ENCODE measurements at regions not wholly inside any gene's neighbourhood (a gene's known extent, or its start where the extent isn't known, plus 50 kb on each side); places are given as distances from the start of the nearest gene placed in this dataset.

- Histone ChIP-seq H3K4me1 (no peaks in the 10 kb centered on the region), H3K36me3 (no peaks in the 10 kb centered on the region), H3K27ac (no peak overlapping the region), H3K4me3 (no peak overlapping the region), H3K27me3 (no peaks in the 10 kb centered on the region), H3K9me3 (no peaks in the 10 kb centered on the region)
- no peak for ATAC-seq
- TF ChIP-seq, protein P1, sequence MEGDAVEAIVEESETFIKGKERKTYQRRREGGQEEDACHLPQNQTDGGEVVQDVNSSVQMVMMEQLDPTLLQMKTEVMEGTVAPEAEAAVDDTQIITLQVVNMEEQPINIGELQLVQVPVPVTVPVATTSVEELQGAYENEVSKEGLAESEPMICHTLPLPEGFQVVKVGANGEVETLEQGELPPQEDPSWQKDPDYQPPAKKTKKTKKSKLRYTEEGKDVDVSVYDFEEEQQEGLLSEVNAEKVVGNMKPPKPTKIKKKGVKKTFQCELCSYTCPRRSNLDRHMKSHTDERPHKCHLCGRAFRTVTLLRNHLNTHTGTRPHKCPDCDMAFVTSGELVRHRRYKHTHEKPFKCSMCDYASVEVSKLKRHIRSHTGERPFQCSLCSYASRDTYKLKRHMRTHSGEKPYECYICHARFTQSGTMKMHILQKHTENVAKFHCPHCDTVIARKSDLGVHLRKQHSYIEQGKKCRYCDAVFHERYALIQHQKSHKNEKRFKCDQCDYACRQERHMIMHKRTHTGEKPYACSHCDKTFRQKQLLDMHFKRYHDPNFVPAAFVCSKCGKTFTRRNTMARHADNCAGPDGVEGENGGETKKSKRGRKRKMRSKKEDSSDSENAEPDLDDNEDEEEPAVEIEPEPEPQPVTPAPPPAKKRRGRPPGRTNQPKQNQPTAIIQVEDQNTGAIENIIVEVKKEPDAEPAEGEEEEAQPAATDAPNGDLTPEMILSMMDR (IDR thresholded peaks at IDR 0.05), result no peak
- TF ChIP-seq POLR2AphosphoS5 (IDR thresholded peaks at IDR 0.05), result no peak
- no peak for TF ChIP-seq POLR2A (IDR thresholded peaks at IDR 0.05)
- no peak for TF ChIP-seq EP300 (IDR thresholded peaks at IDR 0.05)
- 41 to 48% methylated on average over 2 of the region's 2 CpGs for WGBS, 2 donors (ENCODE audit: low coverage in 1 of 2)
Observed at GRCh38 chr2:9077691-9078090, 74.2 kb upstream of the MBOAT2 start.

- no peak for TF ChIP-seq EP300 (IDR thresholded peaks at IDR 0.05)
- TF ChIP-seq, protein P1 (IDR thresholded peaks at IDR 0.05), result no peak
- no peak for TF ChIP-seq POLR2A (IDR thresholded peaks at IDR 0.05)
- no peak for TF ChIP-seq POLR2AphosphoS5 (IDR thresholded peaks at IDR 0.05)
- no peak for ATAC-seq
- Histone ChIP-seq H3K4me3 (no peak overlapping the region), H3K9me3 (no peaks in the 10 kb centered on the region), H3K4me1 (no peaks in the 10 kb centered on the region), H3K36me3 (no peaks in the 10 kb centered on the region), H3K27ac (no peak overlapping the region), H3K27me3 (no peaks in the 10 kb centered on the region)
- 90 to 95% methylated on average over 5 to 6 of the region's 6 CpGs for WGBS, 2 donors (ENCODE audit: low coverage in 1 of 2)
Observed at GRCh38 chr2:9076755-9077154, 73.3 kb upstream of the MBOAT2 start.

GRCh38 chr2:9076210-9076609 is 72.7 kb upstream of the MBOAT2 start:
- H3K4me1 ChIP-seq, result no peaks in the 10 kb centered on the region
- H3K27ac ChIP-seq, result no peak overlapping the region
- TF ChIP-seq EP300 (IDR thresholded peaks at IDR 0.05), result no peak
- no peak for TF ChIP-seq POLR2AphosphoS5 (IDR thresholded peaks at IDR 0.05)
- no peak for TF ChIP-seq POLR2A (IDR thresholded peaks at IDR 0.05)
- TF ChIP-seq, protein P1 (IDR thresholded peaks at IDR 0.05), result no peak
- H3K27me3 ChIP-seq, result no peaks in the 10 kb centered on the region
- 64 to 100% methylated on average over 1 of the region's 1 CpG for WGBS, 2 donors (ENCODE audit: low coverage in 1 of 2)
- no peak overlapping the region for H3K4me3 ChIP-seq
- H3K9me3 ChIP-seq, result no peaks in the 10 kb centered on the region
- no peaks in the 10 kb centered on the region for H3K36me3 ChIP-seq
- ATAC-seq, result no peak

GRCh38 chr2:9074930-9075329 is 71.4 kb upstream of the MBOAT2 start:
- ATAC-seq, result no peak
- Histone ChIP-seq H3K36me3 (no peaks in the 10 kb centered on the region), H3K4me3 (no peak overlapping the region), H3K27me3 (no peaks in the 10 kb centered on the region), H3K4me1 (no peaks in the 10 kb centered on the region), H3K9me3 (no peaks in the 10 kb centered on the region), H3K27ac (no peak overlapping the region)
- TF ChIP-seq, protein P1 (IDR thresholded peaks at IDR 0.05), result no peak
- TF ChIP-seq POLR2A (IDR thresholded peaks at IDR 0.05) (no peak), POLR2AphosphoS5 (IDR thresholded peaks at IDR 0.05) (no peak), EP300 (IDR thresholded peaks at IDR 0.05) (no peak)
- 78 to 91% methylated on average over 4 of the region's 6 CpGs for WGBS, 2 donors (ENCODE audit: low coverage in 1 of 2)

DNA sequence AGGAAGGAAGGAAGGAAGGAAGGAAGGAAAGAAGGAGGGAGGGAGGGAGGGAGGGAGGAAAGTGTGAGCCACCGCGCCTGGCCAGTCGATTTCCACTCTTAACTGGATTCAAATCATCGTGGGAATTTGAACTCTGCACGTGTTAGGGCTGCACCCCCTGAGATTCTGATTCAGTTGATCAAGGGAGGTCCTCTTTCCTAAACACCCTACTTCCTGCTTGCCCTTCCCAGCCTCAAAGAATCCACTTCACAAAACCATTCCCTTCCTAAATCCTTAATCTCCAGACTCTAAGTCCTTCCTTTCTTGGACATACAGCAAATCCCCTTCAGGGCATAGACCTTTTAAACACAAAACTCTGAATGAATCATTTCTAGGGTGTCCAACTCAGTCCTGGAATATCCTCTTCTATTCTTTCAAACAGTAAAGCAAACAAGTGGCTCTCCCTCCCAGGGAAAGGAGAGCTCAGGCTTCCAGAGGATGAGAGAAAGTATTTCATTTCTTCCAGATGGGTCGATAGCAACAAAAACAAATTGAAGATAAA is 68.2 kb upstream of the MBOAT2 start:
- TF ChIP-seq POLR2AphosphoS5 (IDR thresholded peaks at IDR 0.05), result no peak
- TF ChIP-seq POLR2A (IDR thresholded peaks at IDR 0.05), result no peak
- no peak for TF ChIP-seq EP300 (IDR thresholded peaks at IDR 0.05)
- TF ChIP-seq, protein P1 (IDR thresholded peaks at IDR 0.05), result no peak
- Histone ChIP-seq H3K27me3 (no peaks in the 10 kb centered on the region), H3K9me3 (peaks cover 0 to 16% (median 0%) of the 10 kb centered on the region in 3 donors), H3K4me1 (no peaks in the 10 kb centered on the region), H3K4me3 (no peak overlapping the region), H3K27ac (no peak overlapping the region), H3K36me3 (no peaks in the 10 kb centered on the region)
- no peak for ATAC-seq
- 82 to 86% methylated on average over 6 of the region's 6 CpGs for WGBS, 2 donors (ENCODE audit: low coverage in 1 of 2)
